SKM-1 (cell line): ENCODE measurements at regions not wholly inside any gene's neighbourhood (a gene's known extent, or its start where the extent isn't known, plus 50 kb on each side); places are given as distances from the start of the nearest gene placed in this dataset.

Experiments used
- DNase-seq: peaks from one replicate; lab custom pipeline; 2025; ENCODE audit not compliant: unreplicated experiment; lab: John Stamatoyannopoulos, UW

DNA sequence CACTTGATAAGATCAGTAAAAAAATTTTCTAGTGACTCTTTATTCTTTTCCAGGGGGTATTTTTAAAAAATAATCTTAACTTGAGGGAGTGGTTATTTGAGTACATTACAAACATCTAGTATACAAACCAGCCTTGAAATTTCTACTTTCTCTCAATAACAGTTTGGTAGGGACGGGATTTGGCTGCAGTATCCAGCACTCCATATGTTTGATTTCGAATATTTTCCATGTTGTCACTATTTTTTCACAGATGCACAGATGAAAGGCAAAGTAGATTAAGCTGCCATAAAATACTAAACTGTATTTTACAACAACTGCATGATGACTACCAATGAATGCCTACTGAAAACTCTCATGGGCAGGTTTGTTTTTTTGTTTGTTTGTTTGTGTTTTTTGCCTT lies 225.0 kb downstream of the COX7B2 start:
- DNase-seq, result no peak

DNA sequence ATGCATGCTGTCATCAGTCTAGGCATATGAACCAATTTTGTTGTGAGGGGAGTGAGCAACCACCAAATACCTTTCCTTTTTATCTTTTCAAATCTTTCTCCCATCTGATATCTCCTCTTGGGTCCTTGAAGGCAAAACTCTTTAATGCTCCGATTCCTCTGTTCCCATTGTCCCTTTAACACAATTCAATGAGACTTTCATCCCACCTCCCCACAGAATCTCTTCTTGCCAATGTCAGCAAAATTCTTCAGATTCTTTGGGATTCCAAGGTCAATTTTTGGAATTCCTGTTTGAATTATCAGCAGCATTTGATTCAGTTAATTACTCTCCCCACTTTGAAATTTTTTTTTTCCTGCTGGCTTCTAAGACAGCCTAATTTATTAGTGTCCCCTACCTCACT lies 232.7 kb downstream of the COX7B2 start:
- no peak for DNase-seq

DNA sequence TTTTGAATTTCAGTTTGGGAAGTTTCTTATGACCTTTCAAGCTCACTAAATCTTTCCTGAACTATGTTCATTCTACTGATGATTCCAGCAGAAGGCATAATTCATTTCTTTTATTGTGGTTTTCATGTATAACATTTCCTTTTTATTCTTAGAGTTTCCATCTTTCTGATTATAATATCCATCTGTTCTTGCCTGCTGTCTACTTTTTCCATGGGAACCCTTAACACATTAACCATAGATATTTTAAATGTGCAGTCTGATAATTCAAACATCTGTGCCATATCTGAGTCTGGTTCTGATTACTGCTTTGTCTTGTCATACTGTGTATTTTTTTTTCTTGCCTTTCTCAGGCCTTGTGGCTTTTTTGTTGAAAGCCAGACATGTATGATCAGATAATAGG lies 234.7 kb downstream of the COX7B2 start:
- no peak for DNase-seq

DNA sequence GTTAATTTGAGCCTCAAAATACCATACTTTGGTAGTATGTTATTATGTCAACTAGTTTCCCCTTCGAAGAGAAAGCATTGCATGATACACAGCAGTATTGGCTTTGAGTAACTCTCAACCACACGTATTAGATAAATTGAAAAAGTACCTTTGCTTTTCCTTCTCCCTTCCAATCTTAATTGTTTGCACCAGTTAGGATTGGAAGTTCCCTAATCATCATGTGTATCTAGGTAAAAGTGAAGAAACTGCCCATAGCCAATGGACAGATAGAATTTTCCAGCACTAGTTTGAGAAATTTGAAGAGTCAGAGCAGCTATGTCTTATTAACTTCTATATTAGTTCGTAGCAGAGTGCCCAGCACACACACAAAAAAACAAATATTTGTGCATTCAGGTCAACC lies 241.3 kb downstream of the COX7B2 start:
- no peak for DNase-seq

DNA sequence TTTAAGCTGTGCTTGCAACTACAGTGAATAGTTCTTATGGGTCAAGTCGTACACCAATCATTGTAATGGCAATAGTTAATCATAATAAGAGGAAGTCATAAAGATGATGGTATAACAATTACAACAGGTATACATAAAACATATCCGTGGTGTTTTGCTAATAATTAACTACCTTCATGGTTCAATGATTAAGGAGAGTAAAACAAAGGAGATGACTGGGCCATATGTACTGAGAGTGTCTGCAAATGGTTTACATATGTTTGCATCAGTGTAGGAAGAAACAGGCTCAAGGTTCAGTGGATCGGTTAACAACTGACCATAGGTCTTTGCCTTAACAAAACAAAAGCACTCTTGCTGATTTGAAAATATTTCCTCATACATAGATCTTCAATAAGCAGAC lies 253.0 kb downstream of the COX7B2 start:
- DNase-seq, result no peak

DNA sequence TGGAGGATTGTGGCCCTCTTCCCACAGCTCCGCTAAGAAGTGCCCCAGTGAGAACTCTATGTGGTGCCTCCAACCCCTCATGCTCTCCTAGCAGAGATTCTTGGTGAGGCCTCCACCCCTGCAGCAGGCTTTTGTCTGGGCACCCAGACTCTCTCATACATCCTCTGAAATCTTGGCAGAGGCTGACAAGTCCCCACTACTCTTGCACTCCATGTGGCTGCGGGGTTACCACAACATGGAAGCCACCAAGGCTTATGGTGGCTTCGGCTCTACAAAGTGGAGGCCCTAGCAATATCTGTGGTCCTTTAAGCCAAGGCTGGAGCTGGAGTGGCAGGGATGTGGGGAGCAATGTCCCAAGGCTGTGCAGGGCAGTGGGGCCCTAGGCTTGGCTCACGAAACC lies 255.2 kb downstream of the COX7B2 start:
- DNase-seq, result no peak

DNA sequence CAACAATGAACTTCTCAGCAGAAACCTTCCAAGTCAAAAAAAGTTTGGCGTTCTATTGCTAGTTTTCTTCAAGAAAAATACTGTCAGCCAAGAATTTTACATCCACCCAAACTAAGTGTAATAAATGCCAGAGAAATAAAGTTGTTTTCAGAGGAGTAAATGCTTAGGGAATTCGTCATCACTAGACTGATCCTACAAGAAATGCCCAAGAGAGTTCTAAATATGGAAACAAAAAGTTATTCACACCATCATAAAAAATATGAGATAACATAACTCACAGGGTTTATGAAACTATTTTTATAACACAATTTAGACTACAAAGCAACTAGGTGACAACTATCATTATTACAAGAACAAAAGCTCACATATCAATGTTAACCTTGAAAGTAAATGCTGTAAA lies 259.5 kb upstream of the GABRA2 start:
- no peak for DNase-seq

DNA sequence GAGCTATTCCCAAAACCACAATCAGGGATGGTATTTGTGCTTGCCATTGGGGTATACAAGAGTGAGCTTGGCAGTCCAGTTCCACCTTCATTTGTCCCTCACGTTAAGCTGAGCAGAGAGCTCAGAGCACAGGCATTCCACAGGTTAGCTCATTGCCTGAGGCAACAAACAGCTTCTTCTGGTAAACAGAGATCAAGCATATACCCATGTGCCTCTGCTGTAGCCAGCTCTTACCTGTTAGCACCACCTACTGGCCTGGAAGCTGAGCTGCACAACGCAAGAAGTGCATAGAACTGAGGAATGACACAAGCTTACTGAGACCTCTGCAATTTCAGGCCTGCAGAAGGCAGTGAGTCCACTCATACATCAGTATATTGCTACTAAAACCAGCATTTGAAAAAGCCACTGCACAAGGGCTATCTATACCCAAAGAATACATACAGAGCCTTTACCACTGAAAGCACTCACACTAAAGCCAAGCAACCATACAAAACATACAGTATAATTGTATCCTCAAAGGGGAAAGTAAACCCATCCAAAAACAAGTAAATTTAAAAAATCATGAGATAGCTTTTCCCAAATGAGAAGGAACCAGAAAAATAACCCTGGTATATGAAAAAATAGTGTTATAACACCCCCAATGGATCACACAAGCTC lies 258.3 kb upstream of the GABRA2 start:
- peak; percentile 6 for DNase-seq

DNA sequence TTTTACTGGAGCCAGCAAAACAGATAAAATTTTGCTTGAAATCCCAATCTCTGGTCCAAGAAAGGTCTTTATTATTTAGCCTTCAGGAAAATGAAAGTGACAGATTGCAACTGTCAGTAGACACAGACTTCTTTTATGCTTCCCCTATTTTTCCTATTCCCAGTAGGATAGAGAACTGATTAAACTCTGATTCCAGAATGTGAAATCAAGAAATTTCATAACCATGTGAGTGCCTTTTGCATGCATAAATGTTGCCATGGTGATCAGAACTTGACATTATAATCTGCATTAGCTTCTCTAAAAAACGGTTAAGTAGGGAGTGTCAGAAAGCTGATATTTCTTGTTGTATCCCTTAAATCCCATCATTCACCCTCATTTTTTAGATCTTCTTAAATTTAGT lies 255.2 kb upstream of the GABRA2 start:
- no peak for DNase-seq
